Lower leg skin (tissue), 4 donors: ENCODE measurements at regions not wholly inside any gene's neighbourhood (a gene's known extent, or its start where the extent isn't known, plus 50 kb on each side); places are given as distances from the start of the nearest gene placed in this dataset.
A peak's percentile ranks its signal among the peaks of the same experiment; 100 is the strongest.

Experiments used
- DNase-seq, 2 donors: peaks; one replicate each; pipeline ENCODE4 v3.0.0-alpha.2; 2019; ENCODE audit warnings: low spot score in 2 of 2
- H3K4me3 ChIP-seq: fragments of 200-600 bp; sonication (generic); 2 replicates; pipeline ENCODE4 v1.5.1; 2017; ENCODE audit warnings: mild to moderate bottlenecking, low read depth; ENCODE audit not compliant: poor library complexity, severe bottlenecking
- CTCF ChIP-seq, 3 donors: fragments of 450-650 bp; IDR thresholded peaks; one replicate each; pipeline ENCODE4 v1.5.1; 2016; ENCODE audit warnings: antibody characterized with exemption in 3 of 3, mild to moderate bottlenecking in 3 of 3, moderate library complexity in 2 of 3
- POLR2A ChIP-seq, 2 donors: fragments of 450-650 bp; IDR thresholded peaks; one replicate each; pipeline ENCODE4 v1.6.1; 2016 to 2017; ENCODE audit warnings: antibody characterized with exemption in 2 of 2, mild to moderate bottlenecking in 1 of 2, moderate library complexity in 1 of 2
- WGBS, 2 donors: methylation state at CpG; one replicate each; pipeline ENCODE4 v1.1.5; 2018; 5-methylcytosine and 5-hydroxymethylcytosine counted together
- intact Hi-C: fragments of 100-400 bp; cut with DNase I; formaldehyde crosslinking; loops from one replicate; pipeline ENCODE4 v1.15.0; 2023; ENCODE audit warnings: low total_unique reads

GRCh38 chr2:118791483-118791882 is 56.0 kb downstream of the EN1 start:
- no peak overlapping the region for H3K4me3 ChIP-seq
- intact Hi-C loops = no loop called here
- TF ChIP-seq POLR2A (IDR thresholded peaks at IDR 0.05) (no peak), CTCF (IDR thresholded peaks at IDR 0.05) (no peak)
- DNase-seq = no peak

- TF ChIP-seq POLR2A (IDR thresholded peaks at IDR 0.05) = no peak
- TF ChIP-seq CTCF (IDR thresholded peaks at IDR 0.05) = no peak
- no peak for DNase-seq
- intact Hi-C loops = no loop called here
- WGBS, 2 donors = 51 to 65% methylated on average over 7 of the region's 7 CpGs
- H3K4me3 ChIP-seq = no peak overlapping the region
Measured at GRCh38 chr2:118786746-118787145, 60.7 kb downstream of the EN1 start.

GRCh38 chr2:118784860-118785259 is 62.6 kb downstream of the EN1 start:
- H3K4me3 ChIP-seq = no peak overlapping the region
- no peak for TF ChIP-seq POLR2A (IDR thresholded peaks at IDR 0.05)
- no peak for TF ChIP-seq CTCF (IDR thresholded peaks at IDR 0.05)
- WGBS, 2 donors = 71 to 82% methylated on average over 6 of the region's 6 CpGs
- intact Hi-C loops = no loop called here
- DNase-seq = no peak

GRCh38 chr2:118779362-118779761 is 68.1 kb downstream of the EN1 start:
- intact Hi-C loops = no loop called here
- WGBS, 2 donors = 70 to 90% methylated on average over 1 of the region's 1 CpG
- no peak for TF ChIP-seq CTCF (IDR thresholded peaks at IDR 0.05)
- no peak for TF ChIP-seq POLR2A (IDR thresholded peaks at IDR 0.05)
- H3K4me3 ChIP-seq = no peak overlapping the region
- no peak for DNase-seq

- DNase-seq = peak in 1 of 2 donors; percentile 93
Measured at GRCh38 chr2:118774458-118775133, 72.9 kb downstream of the EN1 start.

More at GRCh38 chr2:118774458-118775133, 72.9 kb downstream of the EN1 start:
- intact Hi-C loops = no loop called here
- TF ChIP-seq CTCF (IDR thresholded peaks at IDR 0.05) (no peak), POLR2A (IDR thresholded peaks at IDR 0.05) (no peak)
- no peak overlapping the region for H3K4me3 ChIP-seq
- WGBS, 2 donors = 1% methylated on average over 41 to 45 of the region's 45 CpGs
